BLaER1 (cell line): ENCODE measurements at regions not wholly inside any gene's neighbourhood (a gene's known extent, or its start where the extent isn't known, plus 50 kb on each side); places are given as distances from the start of the nearest gene placed in this dataset.

Experiments used
- H3K27ac ChIP-seq: shearing (Covaris generic); formaldehyde crosslinking; 2 replicates; pipeline ENCODE4 v1.8.1; 2022
- H3K27me3 ChIP-seq: shearing (Covaris generic); formaldehyde crosslinking; 2 replicates; pipeline ENCODE4 v1.8.1; 2022
- H3K36me3 ChIP-seq: shearing (Covaris generic); formaldehyde crosslinking; 2 replicates; pipeline ENCODE4 v1.8.1; 2022
- H3K4me1 ChIP-seq: shearing (Covaris generic); formaldehyde crosslinking; 2 replicates; pipeline ENCODE4 v1.8.1; 2022
- H3K4me2 ChIP-seq: shearing (Covaris generic); formaldehyde crosslinking; 2 replicates; pipeline ENCODE4 v1.8.1; 2022
- H3K4me3 ChIP-seq: shearing (Covaris generic); formaldehyde crosslinking; 2 replicates; pipeline ENCODE4 v1.8.1; 2022
- H3K9ac ChIP-seq: shearing (Covaris generic); formaldehyde crosslinking; 2 replicates; pipeline ENCODE4 v1.8.1; 2022
- H3K9me3 ChIP-seq: shearing (Covaris generic); formaldehyde crosslinking; 2 replicates; pipeline ENCODE4 v1.8.1; 2022
- H4K20me1 ChIP-seq: shearing (Covaris generic); formaldehyde crosslinking; 2 replicates; pipeline ENCODE4 v1.8.1; 2022
- Cebpa-rat ChIP-seq: shearing (Covaris generic); IDR thresholded peaks from 2 replicates; pipeline ENCODE4 v1.8.1; 2022

- no peaks in the 10 kb centered on the region for H3K27me3 ChIP-seq
- no peak for TF ChIP-seq Cebpa-rat
- no peaks in the 10 kb centered on the region for H4K20me1 ChIP-seq
- no peak overlapping the region for H3K27ac ChIP-seq
- H3K9ac ChIP-seq: no peak overlapping the region
- H3K4me2 ChIP-seq: no peak overlapping the region
- no peaks in the 10 kb centered on the region for H3K9me3 ChIP-seq
- H3K4me3 ChIP-seq: no peak overlapping the region
- H3K4me1 ChIP-seq: peaks cover 32% of the 10 kb centered on the region
- H3K36me3 ChIP-seq: no peaks in the 10 kb centered on the region
Observed at GRCh38 chr7:155975490-155975889, 163.2 kb upstream of the SHH start.

DNA sequence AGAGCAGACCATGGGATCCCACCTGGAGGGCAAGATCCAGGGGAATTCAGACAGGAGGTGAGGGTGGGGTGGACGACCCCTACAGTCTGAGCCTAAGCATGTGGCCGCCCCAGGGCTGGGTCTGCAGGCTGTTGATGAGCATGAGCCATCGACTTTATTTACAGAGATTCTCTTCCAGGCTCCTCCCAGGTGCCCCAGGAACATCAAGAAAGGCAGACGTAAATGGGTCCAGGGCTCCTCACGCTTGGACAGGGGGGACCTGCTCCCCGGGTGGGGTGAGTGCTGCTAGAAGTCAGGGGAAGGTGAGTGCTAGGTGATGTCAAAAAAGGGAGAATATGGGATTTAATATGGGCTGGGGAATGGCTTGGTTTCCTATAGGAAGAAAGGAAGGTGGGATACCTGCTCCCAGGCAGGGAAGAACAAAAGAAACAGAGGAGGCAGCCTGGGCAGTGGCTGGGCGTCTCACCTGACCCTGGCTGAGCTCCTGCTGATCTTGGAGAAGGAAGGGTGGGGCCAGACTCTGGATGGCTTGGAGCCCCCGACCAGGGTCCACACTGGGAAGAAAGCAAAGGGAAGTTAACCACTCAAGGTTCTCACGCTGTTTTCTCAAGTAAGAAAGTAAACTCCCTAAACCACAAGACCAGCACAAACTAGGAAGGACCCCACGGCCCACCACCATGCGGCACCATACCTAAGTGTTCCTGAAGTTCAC is 162.1 kb upstream of the SHH start:
- Histone ChIP-seq H3K9me3 (no peaks in the 10 kb centered on the region), H4K20me1 (no peaks in the 10 kb centered on the region), H3K4me1 (peaks cover 39% of the 10 kb centered on the region), H3K27me3 (no peaks in the 10 kb centered on the region), H3K9ac (no peak overlapping the region), H3K36me3 (no peaks in the 10 kb centered on the region), H3K4me3 (no peak overlapping the region), H3K4me2 (no peak overlapping the region), H3K27ac (no peak overlapping the region)
- no peak for TF ChIP-seq Cebpa-rat

DNA sequence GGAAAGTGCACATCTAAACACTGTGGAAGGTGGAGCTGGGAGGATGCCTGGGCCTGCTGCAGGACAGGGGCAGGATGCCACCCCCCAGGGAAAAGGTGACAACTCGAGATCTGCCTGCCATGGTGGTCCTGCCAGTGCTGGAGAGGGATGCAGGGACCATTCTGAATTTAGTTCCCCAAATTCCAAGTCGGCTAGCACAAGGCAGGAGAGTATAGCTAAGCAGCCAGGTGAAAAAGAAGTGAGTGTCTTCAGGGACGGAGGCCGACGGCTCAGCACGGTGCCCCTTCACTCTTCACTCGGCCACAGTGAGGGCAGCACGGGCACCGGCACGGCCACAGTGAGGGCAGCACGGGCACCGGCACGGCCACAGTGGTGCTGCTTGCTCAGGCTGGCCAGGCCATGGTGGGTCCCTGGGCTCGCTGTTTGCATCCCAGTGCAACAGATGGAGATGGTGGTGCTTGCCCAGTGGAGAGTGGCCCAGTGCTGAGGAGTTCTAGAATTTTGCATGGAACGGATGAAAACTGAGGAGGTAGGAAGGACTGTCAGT is 161.3 kb upstream of the SHH start:
- no peak overlapping the region for H3K27ac ChIP-seq
- no peaks in the 10 kb centered on the region for H3K9me3 ChIP-seq
- H4K20me1 ChIP-seq: no peaks in the 10 kb centered on the region
- H3K36me3 ChIP-seq: no peaks in the 10 kb centered on the region
- no peak overlapping the region for H3K9ac ChIP-seq
- TF ChIP-seq Cebpa-rat: no peak
- H3K4me2 ChIP-seq: peak overlapping the region; percentile 64; the same call in 1 of the 2 replicates
- H3K4me3 ChIP-seq: no peak overlapping the region
- peaks cover 39% of the 10 kb centered on the region for H3K4me1 ChIP-seq
- no peaks in the 10 kb centered on the region for H3K27me3 ChIP-seq

- Histone ChIP-seq H3K4me2 (peak overlapping the region; percentile 64), H3K27ac (no peak overlapping the region), H3K4me1 (peaks cover 39% of the 10 kb centered on the region), H3K4me3 (no peak overlapping the region), H4K20me1 (no peaks in the 10 kb centered on the region), H3K9ac (no peak overlapping the region), H3K36me3 (no peaks in the 10 kb centered on the region), H3K9me3 (no peaks in the 10 kb centered on the region), H3K27me3 (no peaks in the 10 kb centered on the region)
- TF ChIP-seq Cebpa-rat: no peak
Observed at GRCh38 chr7:155972651-155973390, 160.6 kb upstream of the SHH start.

DNA sequence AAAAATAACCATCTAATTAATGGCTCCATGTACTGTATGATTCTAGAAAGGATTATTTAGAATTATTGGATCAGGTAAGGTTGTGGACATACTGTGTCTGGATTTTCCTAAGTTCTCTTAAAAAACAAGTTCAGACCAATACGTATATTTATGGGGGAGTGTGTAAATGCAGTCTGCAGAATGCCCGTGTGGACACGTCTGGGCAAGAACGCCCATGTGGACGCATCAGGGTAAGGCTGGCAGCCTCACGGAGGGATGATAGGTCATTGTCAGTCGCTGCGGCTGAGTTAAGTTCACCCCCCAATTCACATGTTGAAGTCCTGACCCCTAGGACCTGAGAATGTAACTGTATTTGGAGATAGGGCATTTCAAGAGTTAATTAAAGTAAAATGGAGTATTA is 160.0 kb upstream of the SHH start:
- Histone ChIP-seq H3K9me3 (no peaks in the 10 kb centered on the region), H3K36me3 (no peaks in the 10 kb centered on the region), H3K27me3 (no peaks in the 10 kb centered on the region), H3K9ac (no peak overlapping the region), H3K4me1 (peaks cover 39% of the 10 kb centered on the region), H3K27ac (no peak overlapping the region), H3K4me3 (no peak overlapping the region), H4K20me1 (no peaks in the 10 kb centered on the region), H3K4me2 (peak overlapping the region; percentile 64)
- TF ChIP-seq Cebpa-rat: no peak

DNA sequence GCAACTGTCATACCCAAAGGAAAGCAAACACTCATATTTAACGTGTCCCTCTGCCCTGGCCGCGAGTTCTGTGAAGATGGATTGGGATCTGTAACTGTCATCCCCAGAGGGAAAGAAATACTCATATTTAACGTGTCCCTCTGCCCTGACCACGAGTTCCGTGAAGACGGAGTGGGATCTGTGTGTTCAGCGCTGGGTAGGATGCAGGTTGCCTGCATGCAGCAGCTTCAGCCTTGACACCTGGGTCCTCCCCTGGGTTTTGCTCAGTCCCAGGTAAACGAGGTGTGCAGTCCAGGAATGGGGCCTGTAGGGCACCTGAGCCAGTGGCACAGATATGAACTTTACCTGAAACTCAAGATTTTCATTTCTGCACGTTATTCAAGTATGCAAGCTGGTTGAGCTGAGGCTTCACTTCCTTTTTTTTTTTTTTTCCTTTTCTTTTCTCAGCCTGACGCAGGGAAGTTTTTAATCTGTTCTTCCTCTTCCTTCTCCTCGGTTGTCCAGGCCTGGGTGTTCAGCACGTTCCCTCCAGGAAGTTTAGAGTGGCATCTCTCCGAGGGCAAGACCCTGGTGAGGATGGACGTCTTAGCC is 159.0 kb upstream of the SHH start:
- H3K4me1 ChIP-seq: peaks cover 39% of the 10 kb centered on the region
- H3K36me3 ChIP-seq: no peaks in the 10 kb centered on the region
- no peak overlapping the region for H3K27ac ChIP-seq
- no peaks in the 10 kb centered on the region for H4K20me1 ChIP-seq
- no peak overlapping the region for H3K4me3 ChIP-seq
- H3K9ac ChIP-seq: no peak overlapping the region
- peak overlapping the region; percentile 61 for H3K4me2 ChIP-seq
- H3K9me3 ChIP-seq: no peaks in the 10 kb centered on the region
- H3K27me3 ChIP-seq: no peaks in the 10 kb centered on the region
- no peak for TF ChIP-seq Cebpa-rat

GRCh38 chr7:155969192-155969929 is 157.1 kb upstream of the SHH start:
- Histone ChIP-seq H4K20me1 (no peaks in the 10 kb centered on the region), H3K9ac (no peak overlapping the region), H3K27me3 (no peaks in the 10 kb centered on the region), H3K4me1 (peaks cover 39% of the 10 kb centered on the region), H3K4me2 (no peak overlapping the region), H3K9me3 (no peaks in the 10 kb centered on the region), H3K27ac (no peak overlapping the region), H3K36me3 (no peaks in the 10 kb centered on the region), H3K4me3 (no peak overlapping the region)
- TF ChIP-seq Cebpa-rat: no peak

DNA sequence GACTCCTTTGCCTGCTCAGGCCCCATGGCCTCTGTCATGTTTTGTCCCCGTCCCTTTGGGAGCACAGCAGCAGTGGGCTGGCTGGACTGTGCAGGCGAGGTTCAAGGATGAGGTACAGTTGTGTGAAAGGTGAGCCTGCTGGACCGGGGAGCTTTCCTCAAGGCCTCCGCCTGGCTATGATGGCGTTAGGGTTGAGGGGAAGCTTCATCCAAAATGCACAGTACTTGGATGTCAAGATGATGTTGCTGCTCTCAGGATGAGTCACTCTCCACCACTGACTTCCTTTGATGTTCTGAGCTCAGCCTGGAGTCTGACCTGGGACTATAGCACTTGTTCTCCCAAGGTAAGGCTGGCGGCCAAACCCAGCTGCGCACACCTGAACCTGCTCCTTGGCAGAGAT is 152.7 kb upstream of the SHH start:
- Histone ChIP-seq H3K27ac (no peak overlapping the region), H3K4me2 (no peak overlapping the region), H3K4me1 (peaks cover 33% of the 10 kb centered on the region), H3K4me3 (no peak overlapping the region), H3K9me3 (no peaks in the 10 kb centered on the region), H3K27me3 (peaks cover 7% of the 10 kb centered on the region; the same call in 1 of the 2 replicates), H3K9ac (no peak overlapping the region), H4K20me1 (peaks cover 12% of the 10 kb centered on the region), H3K36me3 (no peaks in the 10 kb centered on the region)
- no peak for TF ChIP-seq Cebpa-rat

DNA sequence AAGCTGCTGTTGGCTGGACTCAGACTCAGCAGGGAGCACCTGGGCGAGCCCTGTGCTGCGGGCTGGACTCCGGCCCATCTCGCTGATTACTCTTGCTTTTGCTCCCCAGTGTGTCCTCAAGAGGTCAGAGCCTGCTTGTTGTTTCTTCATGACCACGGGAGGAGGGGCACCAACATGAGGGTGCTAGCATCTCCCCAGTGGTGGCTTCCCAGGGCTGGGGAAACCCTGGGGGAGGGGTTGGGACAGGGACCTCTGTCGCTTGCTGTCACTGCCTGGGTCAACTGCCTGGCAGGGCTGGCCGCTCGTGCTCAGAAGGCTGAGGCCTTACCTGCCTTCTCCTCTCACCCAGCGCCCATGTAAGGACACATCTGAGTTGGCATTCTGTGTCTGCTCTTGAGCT is 152.3 kb upstream of the SHH start:
- no peak overlapping the region for H3K9ac ChIP-seq

More for the DNA sequence above, 152.3 kb upstream of the SHH start:
- peaks cover 12% of the 10 kb centered on the region for H4K20me1 ChIP-seq
- peaks cover 7% of the 10 kb centered on the region; the same call in 1 of the 2 replicates for H3K27me3 ChIP-seq
- no peak overlapping the region for H3K4me2 ChIP-seq
- TF ChIP-seq Cebpa-rat: no peak
- H3K4me3 ChIP-seq: no peak overlapping the region
- H3K27ac ChIP-seq: no peak overlapping the region
- H3K4me1 ChIP-seq: peaks cover 31% of the 10 kb centered on the region
- no peaks in the 10 kb centered on the region for H3K36me3 ChIP-seq
- H3K9me3 ChIP-seq: no peaks in the 10 kb centered on the region
